Stromal cell of bone marrow (primary cell): ENCODE measurements at regions not wholly inside any gene's neighbourhood (a gene's known extent, or its start where the extent isn't known, plus 50 kb on each side); places are given as distances from the start of the nearest gene placed in this dataset.
"Not testable (repeated sequence)": the region's sequence is repeated elsewhere in the genome, so short reads cannot be mapped to it uniquely, and the experiment has no call there.

ENCODE experiments used
- DNase-seq: peaks from one replicate; pipeline ENCODE4 v3.0.0-alpha.2; 2012; ENCODE audit warnings: low read depth

- DNase-seq: no peak
Measured at GRCh38 chr5:57069115-57069835, 104.6 kb upstream of the GPBP1 start.

GRCh38 chr5:57072218-57072892, 101.5 kb upstream of the GPBP1 start:
- DNase-seq: no peak

GRCh38 chr5:57082441-57083067, 91.3 kb upstream of the GPBP1 start:
- DNase-seq: peak; percentile 10

GRCh38 chr5:57085306-57086081, 88.4 kb upstream of the GPBP1 start:
- DNase-seq: no peak

- DNase-seq: not testable (repeated sequence)
Measured at GRCh38 chr5:57087947-57088346, 85.9 kb upstream of the GPBP1 start.

- no peak for DNase-seq
Measured at GRCh38 chr5:57094753-57095683, 78.8 kb upstream of the GPBP1 start.

DNA sequence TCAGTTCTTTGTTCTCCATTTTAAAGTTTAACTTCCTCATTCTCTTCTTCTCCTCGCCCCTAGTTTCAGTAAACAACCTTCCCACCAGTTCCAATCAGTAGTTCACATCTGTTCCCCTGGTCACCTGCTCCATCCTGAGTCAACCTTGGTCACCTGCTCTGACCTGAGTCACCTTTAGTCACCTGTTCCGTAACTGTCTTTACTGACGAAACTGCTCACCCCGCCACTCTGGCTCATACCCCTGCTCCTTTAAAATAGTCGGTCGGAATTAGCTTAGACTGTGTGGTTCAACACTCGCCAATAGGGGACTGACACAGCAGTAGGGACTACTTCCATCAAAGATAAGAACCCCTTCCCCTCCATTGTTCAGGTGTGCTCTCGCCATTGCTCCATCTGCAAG, 76.3 kb upstream of the GPBP1 start:
- no peak for DNase-seq

- DNase-seq: no peak
Measured at GRCh38 chr5:57102189-57102904, 71.5 kb upstream of the GPBP1 start.

GRCh38 chr5:57102905-57103255, 71.0 kb upstream of the GPBP1 start:
- no peak for DNase-seq

DNA sequence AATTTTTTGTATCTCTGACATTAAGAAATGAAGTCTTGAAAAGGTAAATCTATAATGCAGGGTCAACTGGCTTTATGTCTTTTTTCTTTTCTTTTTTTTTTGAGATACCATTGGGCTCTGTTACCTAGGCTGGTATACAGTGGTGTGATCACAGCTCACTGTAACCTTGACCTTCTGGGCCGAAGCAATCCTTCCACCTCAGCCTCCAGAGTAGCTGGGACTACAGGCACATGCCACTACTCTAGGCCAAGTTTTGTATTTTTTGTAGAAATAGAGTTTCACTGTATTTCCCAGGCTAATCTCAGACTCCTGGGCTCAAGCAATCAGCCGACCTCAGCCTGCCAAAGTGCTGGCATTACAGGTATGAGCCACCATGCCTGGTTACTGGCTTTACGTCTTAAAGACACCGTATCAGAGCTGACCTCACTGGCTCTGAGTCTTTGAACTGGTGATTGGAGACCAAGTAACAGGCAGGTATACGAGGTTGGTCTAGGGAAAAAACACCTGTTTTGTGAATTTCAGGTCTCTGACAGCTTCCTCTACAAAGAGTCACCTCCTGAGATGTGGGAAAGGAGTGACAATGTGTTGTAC, 70.4 kb upstream of the GPBP1 start:
- no peak for DNase-seq

DNA sequence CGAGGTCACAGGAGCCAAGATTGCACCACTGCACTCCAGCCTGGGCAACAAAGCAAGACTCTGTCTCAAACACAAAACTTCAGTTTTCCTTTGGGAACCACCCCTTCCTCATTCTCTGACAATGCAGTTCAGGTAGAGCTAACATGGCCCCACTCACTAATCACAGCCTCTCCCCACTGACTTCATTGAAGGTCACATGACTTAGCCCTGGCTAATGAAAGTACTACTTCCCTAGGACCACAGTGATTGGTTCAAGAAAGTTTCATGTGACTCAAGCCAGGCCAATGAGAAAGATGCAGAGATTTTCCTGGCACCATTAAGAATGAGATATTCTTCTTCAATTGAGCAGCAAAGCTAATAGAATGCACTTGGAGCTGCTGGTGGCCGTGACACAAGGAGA, 67.2 kb upstream of the GPBP1 start:
- DNase-seq: no peak

DNA sequence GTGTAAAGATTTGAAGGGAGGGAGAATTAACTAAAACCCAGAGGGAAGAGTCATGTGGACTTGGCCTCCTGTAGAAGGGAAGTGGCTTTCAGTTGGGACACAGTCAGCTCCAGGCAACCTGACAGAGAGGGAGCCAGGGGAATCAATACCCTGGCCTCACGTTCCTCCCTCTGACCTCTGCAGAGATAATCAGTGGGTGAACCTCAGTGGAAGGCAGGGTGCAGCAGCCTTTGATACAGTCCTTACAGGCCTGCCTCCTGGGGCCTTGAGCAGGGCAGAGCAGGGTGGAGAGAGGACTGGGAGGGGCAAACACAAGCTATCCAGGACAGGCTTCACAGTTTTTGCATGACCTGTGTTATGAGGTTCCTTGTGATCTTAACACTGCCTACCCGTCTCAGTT, 61.9 kb upstream of the GPBP1 start:
- DNase-seq: no peak

- no peak for DNase-seq
Measured at GRCh38 chr5:57113481-57113880, 60.4 kb upstream of the GPBP1 start.

GRCh38 chr5:57117596-57117995, 56.3 kb upstream of the GPBP1 start:
- DNase-seq: no peak

GRCh38 chr5:57119031-57119430, 54.8 kb upstream of the GPBP1 start:
- no peak for DNase-seq

- DNase-seq: no peak
Measured at GRCh38 chr5:57124014-57124413, 49.8 kb upstream of the GPBP1 start.
